Stimulated activated CD8-positive, alpha-beta memory T cell treated with anti-CD3 and anti-CD28 coated beads, Interleukin-15, amount 100 ng/mL, for 48 hours (primary cell): ENCODE measurements at regions not wholly inside any gene's neighbourhood (a gene's known extent, or its start where the extent isn't known, plus 50 kb on each side); places are given as distances from the start of the nearest gene placed in this dataset.

Experiments
- DNase-seq, 2 donors: peaks; one replicate each; pipeline ENCODE4 v3.0.0-alpha.2; 2020; ENCODE audit warnings: low read depth in 2 of 2

DNA sequence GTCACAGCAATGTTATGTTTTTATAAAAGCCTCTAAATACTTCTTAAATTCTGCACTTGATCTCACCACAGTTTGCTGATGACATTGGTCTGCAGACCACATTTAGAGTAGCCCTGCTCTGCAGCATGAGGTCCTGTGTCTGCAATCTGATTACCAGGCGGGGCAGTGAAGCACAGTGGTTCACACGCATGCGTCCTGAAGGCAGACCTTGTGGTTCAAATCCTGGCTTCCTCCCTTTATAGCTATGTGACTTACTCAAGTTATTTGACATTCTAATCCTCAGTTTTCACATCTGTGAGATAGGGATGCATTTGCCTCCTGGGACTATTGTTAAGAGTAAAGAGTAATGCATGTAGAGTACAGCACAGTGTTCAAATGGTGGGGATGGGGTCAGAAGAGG is 50.3 kb downstream of the BMAL2 start:
- DNase-seq, result no peak

DNA sequence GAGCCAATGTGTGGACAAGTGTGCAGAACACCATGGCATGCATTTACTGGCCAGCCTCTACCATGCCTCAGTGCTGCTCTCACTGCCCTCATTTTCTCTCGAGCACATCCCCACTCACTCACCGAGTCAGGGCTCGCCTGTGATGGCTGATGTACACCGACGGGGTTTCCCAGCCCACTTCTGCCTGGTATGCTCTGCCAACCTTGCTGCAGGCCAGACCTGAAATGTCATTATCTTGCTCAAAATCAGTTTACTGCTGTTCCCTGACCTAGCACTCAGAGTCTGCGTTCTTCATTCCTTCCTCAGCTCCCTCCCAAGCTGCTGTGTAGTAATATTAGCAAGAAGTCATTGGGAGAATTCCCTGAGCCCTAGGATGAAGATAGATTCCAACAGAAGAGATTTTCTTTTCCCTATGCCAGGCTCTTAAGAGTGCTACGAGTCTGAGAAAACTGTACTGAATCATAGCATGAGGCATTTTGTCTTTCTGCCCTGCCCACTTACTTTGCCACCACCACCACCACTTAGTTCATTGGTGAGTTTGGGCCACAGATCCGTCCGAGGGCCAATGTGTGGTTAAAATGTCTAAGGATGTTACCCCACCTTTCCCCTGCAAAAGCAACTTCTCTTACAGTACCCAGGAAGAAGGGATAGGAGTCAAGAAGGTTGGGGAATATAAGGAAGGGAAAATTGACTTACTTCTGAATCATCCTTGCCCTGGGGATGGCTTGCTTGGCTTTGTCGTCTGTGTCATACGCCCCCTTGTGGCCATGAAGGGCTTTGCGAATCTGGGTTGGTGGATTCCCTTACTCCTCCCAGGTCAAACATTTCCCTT is 51.0 kb downstream of the BMAL2 start:
- peak; percentile 23 to 24 for DNase-seq

DNA sequence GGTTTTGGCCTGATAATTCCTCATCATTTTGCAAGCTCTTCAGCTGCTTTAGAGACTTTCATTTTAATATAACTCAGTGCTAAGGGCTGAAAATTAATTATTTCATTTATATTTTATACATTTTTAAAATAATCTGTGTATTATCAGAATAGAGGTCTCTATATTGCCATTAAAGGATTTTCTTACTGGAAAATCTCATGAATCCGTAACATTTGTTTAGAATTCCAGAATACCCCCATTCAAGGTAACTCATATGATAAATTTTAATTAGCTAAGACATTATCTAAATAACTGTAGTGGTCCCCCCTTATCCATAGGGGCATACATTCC is 51.6 kb downstream of the BMAL2 start:
- no peak for DNase-seq

DNA sequence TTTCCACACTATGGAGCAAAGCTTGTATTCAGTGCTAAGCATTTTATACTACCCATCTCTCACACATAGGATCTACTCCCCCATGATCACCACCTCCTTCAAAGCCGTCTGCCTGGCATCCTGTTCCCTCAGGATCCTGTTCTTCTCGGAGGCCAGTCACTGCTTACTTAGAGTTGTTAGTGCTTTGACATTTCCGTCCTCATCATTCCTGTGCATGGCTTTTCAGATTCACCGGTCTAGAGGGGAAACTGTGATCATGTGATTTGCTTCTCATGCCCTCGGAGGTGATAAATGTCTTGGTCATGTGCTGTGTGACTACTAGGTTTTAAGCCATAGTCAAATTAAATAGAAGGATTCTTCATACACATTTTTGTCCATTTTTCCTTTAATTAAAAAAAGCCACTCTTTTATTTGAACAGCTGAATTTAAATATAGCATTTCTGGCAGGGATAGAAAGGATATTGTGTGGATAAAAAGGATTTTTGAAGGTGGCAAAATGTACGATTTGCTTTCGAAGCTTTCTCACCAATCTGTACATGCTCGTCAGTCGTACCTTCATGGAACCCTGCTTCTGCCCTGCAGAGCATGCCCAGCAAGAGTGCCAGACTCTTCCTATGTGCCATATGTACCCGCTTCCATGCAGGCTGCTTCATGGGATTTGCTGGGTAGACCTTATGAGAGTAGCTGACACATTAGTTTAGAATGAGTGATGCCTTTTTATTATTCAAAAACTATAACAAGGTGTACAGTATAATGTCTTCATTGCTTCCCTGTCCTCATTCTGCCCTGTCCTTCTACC is 53.3 kb downstream of the BMAL2 start:
- DNase-seq, result no peak

DNA sequence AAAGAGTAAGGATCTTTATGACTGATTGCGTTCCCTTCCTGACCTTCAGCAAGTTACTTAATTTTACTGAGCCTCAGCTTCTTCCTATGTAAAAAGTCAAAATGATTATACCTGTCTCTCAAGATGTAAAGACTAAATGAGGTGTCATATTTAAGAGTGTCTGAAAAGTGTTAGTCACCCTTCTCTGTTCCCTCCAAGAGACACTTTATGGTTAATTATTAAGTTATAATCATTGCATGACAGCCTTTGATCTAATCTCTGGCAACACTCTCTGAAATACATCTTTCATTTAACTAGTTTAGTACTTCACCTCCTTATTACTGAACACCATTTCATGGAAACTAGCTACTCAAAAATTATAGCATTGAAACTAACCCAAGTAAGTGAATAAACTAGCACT is 54.8 kb downstream of the BMAL2 start:
- DNase-seq, result no peak

DNA sequence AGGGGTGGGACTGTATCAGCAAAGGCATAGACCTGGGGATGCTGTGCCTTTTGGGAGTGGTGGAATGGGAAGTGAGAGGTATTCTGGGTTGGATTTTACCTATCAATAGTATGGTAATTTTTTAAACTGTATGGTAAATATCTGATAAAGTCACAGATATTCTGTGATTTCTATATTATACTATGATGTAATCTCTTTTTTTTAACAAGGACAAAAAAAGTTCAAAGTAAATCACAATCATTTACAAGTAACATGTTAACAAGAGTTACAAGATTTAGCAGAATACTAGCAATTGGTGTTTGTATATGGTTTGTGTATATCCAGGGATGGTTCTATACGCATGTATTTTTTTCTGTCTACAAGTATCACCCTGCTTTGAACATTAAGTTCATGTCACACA is 56.0 kb downstream of the BMAL2 start:
- no peak for DNase-seq

DNA sequence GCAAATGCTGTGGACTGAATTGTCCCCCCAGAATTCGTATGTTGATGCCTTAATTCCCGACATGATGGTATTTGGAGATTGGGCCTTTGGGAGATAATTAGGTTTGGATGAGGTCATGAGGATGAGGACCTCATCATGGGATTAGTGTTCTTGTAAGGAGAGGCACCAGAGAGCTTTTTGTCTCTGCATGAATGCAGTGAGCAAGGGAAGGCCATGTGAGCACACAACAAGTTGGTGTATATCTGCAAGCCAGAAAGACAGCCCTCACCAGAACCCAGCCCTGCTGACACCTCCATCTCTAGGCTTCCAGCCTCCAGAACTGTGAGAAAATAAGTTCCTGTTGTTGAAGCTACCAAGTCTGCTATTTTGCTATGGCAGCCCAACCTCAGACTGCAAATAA is 51.9 kb upstream of the SMCO2 start:
- DNase-seq, result no peak

DNA sequence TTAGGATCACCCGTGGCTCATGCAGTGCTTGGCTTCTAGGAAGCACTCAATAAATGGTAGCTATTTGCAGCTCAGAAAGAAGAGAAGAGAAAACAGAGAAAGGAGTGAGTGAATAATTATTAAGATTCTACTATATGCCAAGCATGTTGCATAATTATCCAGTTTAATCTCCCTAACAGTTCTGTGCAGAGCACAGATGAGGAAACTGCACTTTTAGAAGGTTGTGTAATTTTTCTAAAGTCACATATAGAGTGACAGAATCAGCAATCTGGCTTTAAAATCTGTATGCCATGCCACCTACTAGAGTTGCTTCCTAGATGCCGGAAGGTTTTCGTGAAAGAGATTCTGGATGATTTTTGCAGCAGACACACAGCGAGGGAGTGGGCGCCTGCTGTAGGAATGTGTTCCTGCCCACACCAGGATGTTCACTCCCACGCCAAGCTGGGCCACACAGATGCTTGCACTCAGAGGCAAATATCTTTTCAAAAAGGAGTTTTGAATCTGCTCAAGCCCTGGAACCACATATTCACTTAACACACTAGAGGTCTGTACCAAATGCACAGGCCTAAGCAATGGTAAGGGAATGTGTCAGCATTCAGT is 50.2 kb upstream of the SMCO2 start:
- DNase-seq, result no peak
